ENCODE measurements at regions not wholly inside any gene's neighbourhood (a gene's known extent, or its start where the extent isn't known, plus 50 kb on each side); places are given as distances from the start of the nearest gene placed in this dataset.

GRCh38 chr4:110905367-110905766 is 282.5 kb upstream of the PITX2 start:
- H4K5ac ChIP-seq (ENCODE audit: low read depth, low read length), result no peak overlapping the region
- H3K4me2 ChIP-seq (ENCODE audit: low read depth, low read length), result no peak overlapping the region
- H2AK9ac ChIP-seq (replicated peaks; ENCODE audit: low read depth, low read length, poor library complexity), result no peak overlapping the region
- H2AK5ac ChIP-seq (ENCODE audit: low read depth, low read length), result no peak overlapping the region
- ChIA-PET CTCF (interaction anchor here (0.7 to 1.1 kb wide), 2 partner anchors 244 to 1127 kb away, joined by 3 read pairs; no protein-coding TSS in a partner anchor), POLR2A (ENCODE audit: unreplicated experiment) (no interaction called here)
- no peaks in the 10 kb centered on the region for H3K79me1 ChIP-seq (ENCODE audit: low read depth in 1 of 2, low read length in 2 of 2)
- no peak overlapping the region for H2AFZ ChIP-seq (replicated peaks; ENCODE audit: low read length, poor library complexity)
- no peak for ATAC-seq (ENCODE audit: low read depth)
- no peaks in the 10 kb centered on the region for H3K36me3 ChIP-seq (ENCODE audit: control insufficient read depth, insufficient read depth, low read length)
- no peak overlapping the region for H3K56ac ChIP-seq (ENCODE audit: extremely low read depth, insufficient read depth, low read length)
- H3K27me3 ChIP-seq (ENCODE audit: control insufficient read depth, insufficient read depth, low read length), result no peaks in the 10 kb centered on the region
- H3K4me1 ChIP-seq (ENCODE audit: control insufficient read depth, insufficient read depth, low read length), result no peaks in the 10 kb centered on the region
- no TSS peak for BruUV-seq (replicated peaks)
- no peak overlapping the region for H3K27ac ChIP-seq (ENCODE audit: insufficient read depth, low read length)
- H3K4ac ChIP-seq (ENCODE audit: low read depth, low read length), result no peak overlapping the region
- H4K8ac ChIP-seq (ENCODE audit: low read depth in 2 of 2, low read length in 2 of 2), result no peak overlapping the region
- no peaks in the 10 kb centered on the region for H4K20me1 ChIP-seq (ENCODE audit: insufficient read depth, low read length)
- H2BK5ac ChIP-seq (ENCODE audit: low read depth, low read length, poor library complexity, severe bottlenecking), result no peak overlapping the region
- no peak overlapping the region for H3K4me3 ChIP-seq (ENCODE audit: insufficient read depth, low read depth, low read length)
- no peak overlapping the region for H4K91ac ChIP-seq (ENCODE audit: insufficient read depth, low read depth, low read length)
- H2BK15ac ChIP-seq (ENCODE audit: low read depth, low read length), result no peak overlapping the region
- H2BK120ac ChIP-seq (ENCODE audit: low read depth, low read length), result no peak overlapping the region
- no peaks in the 10 kb centered on the region for H3K9me3 ChIP-seq (ENCODE audit: control insufficient read depth, insufficient read depth, low read length)
- intact Hi-C loops (cut with micrococcal nuclease), result no loop called here
- no peak overlapping the region for H2BK20ac ChIP-seq (ENCODE audit: low read depth, low read length)
- H3K9me1 ChIP-seq (ENCODE audit: insufficient read depth, low read length), result no peaks in the 10 kb centered on the region
- H3K18ac ChIP-seq (ENCODE audit: low read depth, low read length), result no peak overlapping the region
- peak; percentile 4 for DNase-seq
- in situ Hi-C loops (cut with MboI; ENCODE audit: low sequenced_read_pairs), result no loop called here
- H3K23ac ChIP-seq (ENCODE audit: low read depth, low read length), result no peak overlapping the region
- H3K9ac ChIP-seq (ENCODE audit: low read depth, low read length), result no peak overlapping the region
- dilution Hi-C loops (cut with HindIII; ENCODE audit: low sequenced_read_pairs, unreplicated experiment), result no loop called here
- no peak overlapping the region for H3K14ac ChIP-seq (replicated peaks; ENCODE audit: low read depth, low read length)
- TF ChIP-seq, protein P1, sequence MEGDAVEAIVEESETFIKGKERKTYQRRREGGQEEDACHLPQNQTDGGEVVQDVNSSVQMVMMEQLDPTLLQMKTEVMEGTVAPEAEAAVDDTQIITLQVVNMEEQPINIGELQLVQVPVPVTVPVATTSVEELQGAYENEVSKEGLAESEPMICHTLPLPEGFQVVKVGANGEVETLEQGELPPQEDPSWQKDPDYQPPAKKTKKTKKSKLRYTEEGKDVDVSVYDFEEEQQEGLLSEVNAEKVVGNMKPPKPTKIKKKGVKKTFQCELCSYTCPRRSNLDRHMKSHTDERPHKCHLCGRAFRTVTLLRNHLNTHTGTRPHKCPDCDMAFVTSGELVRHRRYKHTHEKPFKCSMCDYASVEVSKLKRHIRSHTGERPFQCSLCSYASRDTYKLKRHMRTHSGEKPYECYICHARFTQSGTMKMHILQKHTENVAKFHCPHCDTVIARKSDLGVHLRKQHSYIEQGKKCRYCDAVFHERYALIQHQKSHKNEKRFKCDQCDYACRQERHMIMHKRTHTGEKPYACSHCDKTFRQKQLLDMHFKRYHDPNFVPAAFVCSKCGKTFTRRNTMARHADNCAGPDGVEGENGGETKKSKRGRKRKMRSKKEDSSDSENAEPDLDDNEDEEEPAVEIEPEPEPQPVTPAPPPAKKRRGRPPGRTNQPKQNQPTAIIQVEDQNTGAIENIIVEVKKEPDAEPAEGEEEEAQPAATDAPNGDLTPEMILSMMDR (conservative IDR thresholded peaks at IDR 0.05; ENCODE audit: low read depth, low read length), result no peak
- no peak for TF ChIP-seq SMC3 (IDR thresholded peaks at IDR 0.05; ENCODE audit: low read depth, low read length)
- TF ChIP-seq FOS (IDR thresholded peaks at IDR 0.05; ENCODE audit: low read depth, low read length), result no peak
- TF ChIP-seq MAZ (IDR thresholded peaks at IDR 0.05; ENCODE audit: borderline replicate concordance, low read depth, low read length), result no peak

Data from IMR-90 (cell line).